Vagina (tissue), 2 donors: ENCODE measurements at regions not wholly inside any gene's neighbourhood (a gene's known extent, or its start where the extent isn't known, plus 50 kb on each side); places are given as distances from the start of the nearest gene placed in this dataset.

Experiments used
- DNase-seq, 2 donors: peaks; one replicate each; pipeline ENCODE4 v3.0.0-alpha.2; 2017; ENCODE audit errors: extremely low spot score in 2 of 2
- H3K27ac ChIP-seq: fragments of 200-600 bp; sonication (generic); one replicate; pipeline ENCODE4 v1.5.1; 2019
- H3K27me3 ChIP-seq: fragments of 200-600 bp; sonication (generic); one replicate; pipeline ENCODE4 v1.5.1; 2019
- H3K36me3 ChIP-seq, 2 donors: fragments of 200-600 bp; sonication (generic); one replicate each; pipeline ENCODE4 v1.5.1; 2017 to 2019
- H3K4me1 ChIP-seq: fragments of 200-600 bp; sonication (generic); one replicate; pipeline ENCODE4 v1.5.1; 2019
- H3K4me3 ChIP-seq, 2 donors: fragments of 200-600 bp; sonication (generic); 1 replicate in 1 of 2; 2 replicates in 1 of 2; pipeline ENCODE4 v1.5.1; 2016 to 2019
- H3K9me3 ChIP-seq: fragments of 200-600 bp; sonication (generic); one replicate; pipeline ENCODE4 v1.5.1; 2019
- POLR2A ChIP-seq, 2 donors: fragments of 450-650 bp; IDR thresholded peaks; one replicate each; pipeline ENCODE4 v1.6.1; 2017; ENCODE audit warnings: antibody characterized with exemption in 2 of 2, mild to moderate bottlenecking in 2 of 2, moderate library complexity in 2 of 2
- POLR2AphosphoS5 ChIP-seq, 2 donors: sonication (generic); formaldehyde crosslinking; IDR thresholded peaks; one replicate each; pipeline ENCODE4 v1.9.0; 2017; ENCODE audit warnings: antibody characterized with exemption in 2 of 2, mild to moderate bottlenecking in 2 of 2, low read depth in 1 of 2; ENCODE audit not compliant: insufficient read depth in 1 of 2
- intact Hi-C: fragments of 100-400 bp; cut with DNase I; formaldehyde crosslinking; loops from one replicate; pipeline ENCODE4 v1.15.1; 2023
- TF ChIP-seq, protein P1 (sequence below), 3 experiments: fragments of 450-650 bp in 2 of 3; fragments of 200-600 bp in 1 of 3; sonication (generic) in 1 of 3; IDR thresholded peaks; one replicate each; pipeline ENCODE4 v1.5.1; 2017 to 2019; ENCODE audit warnings: antibody characterized with exemption in 3 of 3, mild to moderate bottlenecking in 2 of 3, moderate library complexity in 2 of 3

DNA sequence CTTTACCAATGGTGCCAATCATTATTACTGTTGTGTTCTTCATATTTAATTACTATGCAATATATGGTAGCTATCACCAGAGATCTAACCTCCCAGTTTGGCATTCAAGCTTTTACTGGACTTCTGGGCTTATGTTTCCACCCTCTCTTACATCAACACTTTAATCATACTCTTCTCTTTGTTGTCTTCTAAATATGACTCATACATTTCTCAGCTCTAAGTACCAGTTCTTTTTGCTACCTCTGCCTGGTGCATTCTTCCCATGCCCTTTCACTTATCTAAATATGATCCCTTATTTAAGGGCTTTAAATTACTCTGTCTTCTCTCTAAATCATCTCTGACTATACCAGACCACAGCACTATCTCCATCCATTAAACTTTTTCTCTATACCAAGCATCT is 246.1 kb upstream of the CCDC196 start:
- intact Hi-C loops, result no loop called here
- Histone ChIP-seq H3K4me3 (no peak overlapping the region), H3K27me3 (no peaks in the 10 kb centered on the region), H3K9me3 (no peaks in the 10 kb centered on the region), H3K27ac (no peak overlapping the region), H3K36me3 (no peaks in the 10 kb centered on the region), H3K4me1 (no peaks in the 10 kb centered on the region)
- no peak for DNase-seq
- TF ChIP-seq POLR2A (IDR thresholded peaks at IDR 0.05) (no peak), POLR2AphosphoS5 (IDR thresholded peaks at IDR 0.05; ENCODE audit: insufficient read depth in 1 of 2, low read depth in 1 of 2) (no peak)
- TF ChIP-seq, protein P1, sequence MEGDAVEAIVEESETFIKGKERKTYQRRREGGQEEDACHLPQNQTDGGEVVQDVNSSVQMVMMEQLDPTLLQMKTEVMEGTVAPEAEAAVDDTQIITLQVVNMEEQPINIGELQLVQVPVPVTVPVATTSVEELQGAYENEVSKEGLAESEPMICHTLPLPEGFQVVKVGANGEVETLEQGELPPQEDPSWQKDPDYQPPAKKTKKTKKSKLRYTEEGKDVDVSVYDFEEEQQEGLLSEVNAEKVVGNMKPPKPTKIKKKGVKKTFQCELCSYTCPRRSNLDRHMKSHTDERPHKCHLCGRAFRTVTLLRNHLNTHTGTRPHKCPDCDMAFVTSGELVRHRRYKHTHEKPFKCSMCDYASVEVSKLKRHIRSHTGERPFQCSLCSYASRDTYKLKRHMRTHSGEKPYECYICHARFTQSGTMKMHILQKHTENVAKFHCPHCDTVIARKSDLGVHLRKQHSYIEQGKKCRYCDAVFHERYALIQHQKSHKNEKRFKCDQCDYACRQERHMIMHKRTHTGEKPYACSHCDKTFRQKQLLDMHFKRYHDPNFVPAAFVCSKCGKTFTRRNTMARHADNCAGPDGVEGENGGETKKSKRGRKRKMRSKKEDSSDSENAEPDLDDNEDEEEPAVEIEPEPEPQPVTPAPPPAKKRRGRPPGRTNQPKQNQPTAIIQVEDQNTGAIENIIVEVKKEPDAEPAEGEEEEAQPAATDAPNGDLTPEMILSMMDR (IDR thresholded peaks at IDR 0.05), result no peak

DNA sequence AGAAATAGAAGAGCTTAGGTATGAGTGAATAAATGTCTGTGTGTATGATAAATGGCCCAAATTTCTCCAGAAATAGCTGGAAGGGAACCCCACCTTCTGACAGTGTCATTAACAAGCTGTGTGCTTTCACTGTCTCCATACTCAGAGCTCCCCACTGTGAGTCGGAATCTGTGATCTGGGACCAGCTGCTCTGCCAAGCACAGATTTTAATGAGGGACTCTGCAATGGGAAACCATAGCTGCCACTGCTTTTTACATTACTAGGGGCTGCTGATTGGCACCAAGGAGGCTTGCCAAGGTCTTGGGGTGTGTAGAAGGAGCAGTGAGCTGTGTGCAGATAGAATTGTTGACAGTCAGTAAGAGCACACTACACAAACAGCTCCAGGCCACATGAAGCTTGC is 244.2 kb upstream of the CCDC196 start:
- Histone ChIP-seq H3K9me3 (no peaks in the 10 kb centered on the region), H3K4me3 (no peak overlapping the region), H3K4me1 (no peaks in the 10 kb centered on the region), H3K27me3 (no peaks in the 10 kb centered on the region), H3K36me3 (no peaks in the 10 kb centered on the region), H3K27ac (no peak overlapping the region)
- intact Hi-C loops, result no loop called here
- no peak for DNase-seq
- TF ChIP-seq POLR2AphosphoS5 (IDR thresholded peaks at IDR 0.05; ENCODE audit: insufficient read depth in 1 of 2, low read depth in 1 of 2) (no peak), POLR2A (IDR thresholded peaks at IDR 0.05) (no peak)
- TF ChIP-seq, protein P1 (IDR thresholded peaks at IDR 0.05), result no peak

DNA sequence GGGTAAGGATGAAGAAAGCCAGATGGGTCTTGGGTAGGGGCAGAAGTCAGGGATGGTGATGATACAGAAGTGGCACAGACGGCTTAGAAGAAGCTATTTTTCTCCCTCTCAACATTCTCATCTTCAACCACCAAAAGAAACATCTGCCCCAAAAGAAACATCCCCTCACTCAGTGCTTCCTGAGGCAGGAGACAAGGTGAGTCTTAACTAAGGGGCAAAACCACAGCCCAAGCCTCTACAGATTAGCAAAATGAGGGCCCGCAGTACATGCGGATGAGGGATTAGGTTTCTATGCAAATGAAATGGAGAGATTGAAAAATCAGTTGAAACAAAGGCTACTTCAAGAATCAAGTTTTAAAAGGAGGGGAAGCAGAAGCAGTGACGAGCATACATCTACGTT is 241.3 kb upstream of the CCDC196 start:
- no peak overlapping the region for H3K27ac ChIP-seq
- TF ChIP-seq POLR2A (IDR thresholded peaks at IDR 0.05) (no peak), POLR2AphosphoS5 (IDR thresholded peaks at IDR 0.05; ENCODE audit: insufficient read depth in 1 of 2, low read depth in 1 of 2) (no peak)
- TF ChIP-seq, protein P1 (IDR thresholded peaks at IDR 0.05), result no peak
- no peaks in the 10 kb centered on the region for H3K27me3 ChIP-seq
- no peaks in the 10 kb centered on the region for H3K4me1 ChIP-seq
- no peak for DNase-seq
- intact Hi-C loops, result no loop called here
- no peaks in the 10 kb centered on the region for H3K36me3 ChIP-seq
- no peak overlapping the region for H3K4me3 ChIP-seq
- no peaks in the 10 kb centered on the region for H3K9me3 ChIP-seq

DNA sequence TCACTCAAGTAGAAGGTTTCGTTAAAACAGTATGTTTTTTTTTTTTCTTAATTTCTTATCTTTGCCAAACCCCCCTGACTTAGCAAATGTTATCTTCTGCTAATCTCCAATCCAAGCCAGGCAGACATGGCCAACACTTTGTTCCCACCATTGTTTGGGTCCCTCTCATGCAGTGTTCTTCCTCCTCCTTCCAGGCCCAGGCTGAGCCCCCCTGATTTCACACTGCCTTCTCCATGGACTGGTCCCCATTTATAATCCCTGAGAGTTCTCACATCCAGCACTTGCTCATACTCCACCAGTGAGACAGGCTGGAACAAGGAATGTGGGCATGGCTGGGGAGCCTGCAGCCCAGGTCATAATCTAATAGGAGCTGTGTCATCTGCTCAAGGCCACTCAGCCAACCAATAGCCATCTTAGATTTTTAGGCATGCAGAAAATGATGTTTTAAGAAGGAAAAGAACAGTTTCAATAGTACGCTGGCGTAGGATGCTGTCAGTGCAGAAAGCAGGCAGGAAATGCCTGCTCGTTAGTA is 238.4 kb upstream of the CCDC196 start:
- no peak for DNase-seq
- H3K4me1 ChIP-seq, result no peaks in the 10 kb centered on the region
- no peaks in the 10 kb centered on the region for H3K36me3 ChIP-seq
- intact Hi-C loops, result no loop called here
- no peak overlapping the region for H3K4me3 ChIP-seq
- H3K9me3 ChIP-seq, result no peaks in the 10 kb centered on the region
- TF ChIP-seq, protein P1 (IDR thresholded peaks at IDR 0.05), result no peak
- TF ChIP-seq POLR2A (IDR thresholded peaks at IDR 0.05), result no peak
- no peak for TF ChIP-seq POLR2AphosphoS5 (IDR thresholded peaks at IDR 0.05; ENCODE audit: insufficient read depth in 1 of 2, low read depth in 1 of 2)
- H3K27me3 ChIP-seq, result no peaks in the 10 kb centered on the region
- H3K27ac ChIP-seq, result no peak overlapping the region

DNA sequence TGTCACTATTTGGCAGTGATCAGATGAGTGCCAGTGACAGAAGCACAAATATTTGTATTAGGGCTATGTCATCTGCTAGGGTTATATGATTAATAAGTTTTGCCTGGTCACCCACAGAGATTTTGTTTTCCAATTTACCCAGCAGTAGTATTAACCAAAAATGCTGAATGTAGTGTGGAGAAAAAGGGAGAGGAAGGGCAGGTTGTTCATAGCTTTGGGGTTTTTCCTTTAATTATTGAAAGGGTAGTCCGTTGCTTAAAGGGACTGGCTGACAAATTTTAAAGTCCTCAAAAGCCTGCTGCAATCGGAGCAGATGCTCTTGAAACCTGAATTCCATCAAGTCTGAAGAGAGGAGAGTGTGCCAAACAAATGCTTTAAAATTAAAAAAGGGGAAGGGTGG is 237.9 kb upstream of the CCDC196 start:
- no peaks in the 10 kb centered on the region for H3K27me3 ChIP-seq
- intact Hi-C loops, result no loop called here
- no peak overlapping the region for H3K4me3 ChIP-seq
- TF ChIP-seq POLR2A (IDR thresholded peaks at IDR 0.05), result no peak
- TF ChIP-seq, protein P1 (IDR thresholded peaks at IDR 0.05), result no peak
- no peak for DNase-seq
- H3K9me3 ChIP-seq, result no peaks in the 10 kb centered on the region
- no peak overlapping the region for H3K27ac ChIP-seq
- H3K36me3 ChIP-seq, result no peaks in the 10 kb centered on the region
- H3K4me1 ChIP-seq, result no peaks in the 10 kb centered on the region
